ENCODE measurements at regions not wholly inside any gene's neighbourhood (a gene's known extent, or its start where the extent isn't known, plus 50 kb on each side); places are given as distances from the start of the nearest gene placed in this dataset.

DNA sequence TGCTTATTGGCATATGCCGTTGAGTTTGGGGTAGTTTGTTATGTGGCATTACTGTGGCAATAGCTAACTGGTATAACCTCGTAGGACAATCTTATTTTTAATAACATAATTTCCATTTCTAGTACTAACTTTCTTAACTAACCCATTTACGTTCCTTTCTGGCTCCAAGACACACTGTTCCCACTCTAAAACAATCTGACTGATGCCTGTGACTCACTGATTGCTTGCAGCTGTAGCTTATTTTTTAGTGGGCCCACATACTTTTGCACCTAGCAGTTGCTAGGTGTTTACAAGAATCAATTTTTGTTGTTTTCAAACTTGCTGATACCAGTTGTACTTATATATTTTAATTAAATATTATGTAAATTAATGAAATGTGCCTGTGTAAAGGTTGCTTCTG, 52.2 kb downstream of the FAT3 start:
- TF ChIP-seq CTCF (IDR thresholded peaks at IDR 0.05; ENCODE audit: borderline replicate concordance, control extremely low read depth, extremely low read depth, insufficient read depth, missing control alignments): no peak
- DNase-seq (ENCODE audit: low spot score): no peak
- in situ Hi-C loops (cut with MboI; ENCODE audit: low sequenced_read_pairs, unreplicated experiment): no loop called here

GRCh38 chr11:92277871-92278270, 53.3 kb downstream of the FAT3 start:
- no peak for TF ChIP-seq CTCF (IDR thresholded peaks at IDR 0.05; ENCODE audit: borderline replicate concordance, control extremely low read depth, extremely low read depth, insufficient read depth, missing control alignments)
- DNase-seq (ENCODE audit: low spot score): no peak
- in situ Hi-C loops (cut with MboI; ENCODE audit: low sequenced_read_pairs, unreplicated experiment): no loop called here

DNA sequence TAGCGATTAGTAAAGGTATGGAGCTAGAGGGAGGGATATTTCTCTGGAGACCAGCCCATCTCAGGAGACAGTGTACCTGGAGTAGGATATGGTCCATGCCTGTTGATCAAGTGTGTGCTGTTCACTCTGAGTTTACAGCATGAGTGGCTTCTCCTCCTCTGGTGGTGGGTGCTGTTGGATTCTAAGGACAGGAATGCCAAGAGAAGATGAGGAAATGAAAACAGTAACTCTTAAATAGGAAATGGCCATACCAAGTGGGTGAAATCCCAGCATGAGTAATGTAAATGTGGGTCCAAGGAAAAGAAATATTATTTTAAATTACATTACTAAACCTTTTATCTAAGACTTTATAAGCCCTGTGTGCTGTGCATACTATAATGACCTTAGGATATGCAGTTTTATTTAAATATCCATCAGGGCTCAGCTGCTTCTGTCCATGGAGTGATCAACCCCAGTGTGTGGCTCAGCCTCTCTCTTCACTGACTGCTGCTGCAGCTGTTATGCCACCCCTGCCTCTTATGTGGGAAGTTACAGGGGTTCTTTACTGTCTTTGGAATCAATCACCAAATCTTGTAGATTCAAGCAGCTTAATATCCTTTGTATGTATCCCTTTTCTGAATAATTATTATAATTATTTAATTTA, 54.3 kb downstream of the FAT3 start:
- in situ Hi-C loops (cut with MboI; ENCODE audit: low sequenced_read_pairs, unreplicated experiment): no loop called here
- no peak for TF ChIP-seq CTCF (IDR thresholded peaks at IDR 0.05; ENCODE audit: borderline replicate concordance, control extremely low read depth, extremely low read depth, insufficient read depth, missing control alignments)
- DNase-seq (ENCODE audit: low spot score): no peak

DNA sequence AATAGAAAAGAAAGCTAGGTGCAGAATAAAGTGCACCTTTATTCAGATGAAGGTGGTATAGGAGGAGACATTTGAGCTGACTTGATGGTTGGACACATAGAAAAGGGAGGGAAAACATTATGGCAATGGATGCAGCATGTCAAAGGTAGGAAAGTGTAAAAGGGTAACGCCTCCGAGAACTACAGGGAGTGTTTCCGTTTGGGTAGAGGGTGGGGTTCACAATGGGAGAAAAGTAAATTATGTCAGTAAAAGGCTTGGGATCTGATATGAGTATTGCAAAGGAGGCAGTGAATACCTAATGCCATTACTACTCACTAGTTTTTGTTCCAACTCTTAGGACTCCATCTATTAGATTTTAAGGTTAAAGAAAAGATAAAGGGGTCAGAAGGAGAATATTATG, 59.5 kb downstream of the FAT3 start:
- in situ Hi-C loops (cut with MboI; ENCODE audit: low sequenced_read_pairs, unreplicated experiment): no loop called here
- no peak for TF ChIP-seq CTCF (IDR thresholded peaks at IDR 0.05; ENCODE audit: borderline replicate concordance, control extremely low read depth, extremely low read depth, insufficient read depth, missing control alignments)

DNA sequence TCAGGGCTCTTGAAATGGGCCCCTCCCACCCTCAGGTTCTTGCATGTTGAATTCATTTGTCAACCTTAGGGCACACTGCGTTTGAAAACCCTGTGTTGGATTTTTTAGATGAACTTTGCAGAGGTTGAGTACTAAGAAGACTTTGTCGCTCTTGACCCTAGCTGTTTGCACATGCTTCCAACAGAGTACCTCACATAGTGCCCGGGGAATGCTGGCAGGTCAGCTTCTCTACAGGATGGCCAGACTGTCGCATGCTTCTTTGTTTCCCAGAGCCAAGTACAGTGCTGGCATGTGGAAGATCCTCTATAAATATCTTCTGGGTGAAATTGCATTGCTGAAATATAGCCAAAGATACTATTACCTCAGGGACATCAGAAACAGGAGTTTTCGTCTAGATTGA, 59.9 kb downstream of the FAT3 start:
- TF ChIP-seq CTCF (IDR thresholded peaks at IDR 0.05; ENCODE audit: borderline replicate concordance, control extremely low read depth, extremely low read depth, insufficient read depth, missing control alignments): no peak
- in situ Hi-C loops (cut with MboI; ENCODE audit: low sequenced_read_pairs, unreplicated experiment): no loop called here
- no peak for DNase-seq (ENCODE audit: low spot score)

More for the DNA sequence above, 59.5 kb downstream of the FAT3 start:
- DNase-seq (ENCODE audit: low spot score): no peak

DNA sequence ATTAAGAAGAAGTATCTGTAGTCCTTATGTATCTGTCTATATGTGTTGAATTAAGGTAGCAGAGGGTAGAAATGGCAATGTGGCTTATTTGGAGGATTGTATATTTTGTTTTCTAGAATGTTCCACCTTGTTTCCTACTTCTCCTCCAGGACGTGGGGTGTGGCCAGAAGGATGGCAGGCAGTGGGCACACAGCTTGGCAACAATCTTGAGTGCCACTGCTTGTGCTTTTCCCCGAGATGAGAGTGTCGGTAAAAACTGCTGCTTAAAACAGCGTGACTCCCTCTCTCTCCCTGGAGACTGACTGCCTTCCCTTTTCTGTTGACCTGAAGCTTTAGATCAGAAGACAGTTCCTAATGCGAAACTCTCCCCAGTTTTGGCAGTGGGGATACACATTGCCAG, 61.2 kb downstream of the FAT3 start:
- in situ Hi-C loops (cut with MboI; ENCODE audit: low sequenced_read_pairs, unreplicated experiment): no loop called here
- no peak for TF ChIP-seq CTCF (IDR thresholded peaks at IDR 0.05; ENCODE audit: borderline replicate concordance, control extremely low read depth, extremely low read depth, insufficient read depth, missing control alignments)
- DNase-seq (ENCODE audit: low spot score): no peak
